GM18909 (cell line): ENCODE measurements at regions not wholly inside any gene's neighbourhood (a gene's known extent, or its start where the extent isn't known, plus 50 kb on each side); places are given as distances from the start of the nearest gene placed in this dataset.
"Not testable (repeated sequence)": the region's sequence is repeated elsewhere in the genome, so short reads cannot be mapped to it uniquely, and the experiment has no call there.

Experiments used
- ATAC-seq: cut with Tn5 transposase; IDR thresholded peaks from one replicate; pipeline ENCODE4 v1.9.1; 2021; ENCODE audit warnings: mild to moderate bottlenecking; ENCODE audit not compliant: unreplicated experiment, poor library complexity

GRCh38 chr15:26038693-26039092 is 175.6 kb upstream of the ATP10A start:
- no peak for ATAC-seq

GRCh38 chr15:26037369-26037768 is 174.2 kb upstream of the ATP10A start:
- ATAC-seq: no peak

GRCh38 chr15:26033493-26033892 is 170.4 kb upstream of the ATP10A start:
- no peak for ATAC-seq

GRCh38 chr15:26032162-26032846 is 169.2 kb upstream of the ATP10A start:
- ATAC-seq: no peak

GRCh38 chr15:26029586-26029985 is 166.5 kb upstream of the ATP10A start:
- ATAC-seq: not testable (repeated sequence)

- ATAC-seq: no peak
These were observed 166.0 kb upstream of the ATP10A start for GRCh38 chr15:26029146-26029545.

- no peak for ATAC-seq
These were observed 165.1 kb upstream of the ATP10A start for GRCh38 chr15:26028086-26028740.

- ATAC-seq: not testable (repeated sequence)
These were observed 163.5 kb upstream of the ATP10A start for GRCh38 chr15:26026671-26027070.

- ATAC-seq: no peak
These were observed 161.1 kb upstream of the ATP10A start for GRCh38 chr15:26024241-26024640.

GRCh38 chr15:26023691-26024090 is 160.6 kb upstream of the ATP10A start:
- ATAC-seq: no peak

GRCh38 chr15:26023231-26023630 is 160.1 kb upstream of the ATP10A start:
- ATAC-seq: no peak

GRCh38 chr15:26020871-26021270 is 157.7 kb upstream of the ATP10A start:
- no peak for ATAC-seq

GRCh38 chr15:26017665-26018064 is 154.5 kb upstream of the ATP10A start:
- no peak for ATAC-seq

GRCh38 chr15:26015516-26016075 is 152.5 kb upstream of the ATP10A start:
- ATAC-seq: no peak

GRCh38 chr15:26013981-26014380 is 150.9 kb upstream of the ATP10A start:
- no peak for ATAC-seq

- ATAC-seq: no peak
These were observed 148.8 kb upstream of the ATP10A start for GRCh38 chr15:26011916-26012315.

GRCh38 chr15:26007151-26007550 is 144.0 kb upstream of the ATP10A start:
- no peak for ATAC-seq

- ATAC-seq: no peak
These were observed 138.1 kb upstream of the ATP10A start for GRCh38 chr15:26001201-26001600.

- no peak for ATAC-seq
These were observed 130.4 kb upstream of the ATP10A start for GRCh38 chr15:25993506-25993905.

GRCh38 chr15:25990220-25990619 is 127.1 kb upstream of the ATP10A start:
- no peak for ATAC-seq

GRCh38 chr15:25989327-25989726 is 126.2 kb upstream of the ATP10A start:
- ATAC-seq: no peak

GRCh38 chr15:25988716-25989115 is 125.6 kb upstream of the ATP10A start:
- ATAC-seq: not testable (repeated sequence)
